Uterus (tissue), 2 donors: ENCODE measurements at regions not wholly inside any gene's neighbourhood (a gene's known extent, or its start where the extent isn't known, plus 50 kb on each side); places are given as distances from the start of the nearest gene placed in this dataset.

Experiments used
- CTCF ChIP-seq, 4 experiments: fragments of 200-600 bp in 2 of 4; fragments of 450-650 bp in 2 of 4; sonication (generic) in 2 of 4; IDR thresholded peaks; one replicate each; pipeline ENCODE4 v1.5.1; 2016 to 2019; ENCODE audit warnings: antibody characterized with exemption in 4 of 4, mild to moderate bottlenecking in 2 of 4, moderate library complexity in 1 of 4
- POLR2A ChIP-seq, 2 donors: fragments of 450-650 bp; IDR thresholded peaks; one replicate each; pipeline ENCODE4 v1.6.1; 2016; ENCODE audit warnings: antibody characterized with exemption in 2 of 2, mild to moderate bottlenecking in 1 of 2, moderate library complexity in 1 of 2

- TF ChIP-seq POLR2A (IDR thresholded peaks at IDR 0.05) (no peak), CTCF (IDR thresholded peaks at IDR 0.05) (no peak)
Measured at GRCh38 chr1:228867108-228867950, 132.1 kb downstream of the RHOU start.
